GM12878 (cell line): ENCODE measurements at regions not wholly inside any gene's neighbourhood (a gene's known extent, or its start where the extent isn't known, plus 50 kb on each side); places are given as distances from the start of the nearest gene placed in this dataset.
"Not testable (repeated sequence)": the region's sequence is repeated elsewhere in the genome, so short reads cannot be mapped to it uniquely, and the experiment has no call there.

Experiments used
- ATAC-seq: fragments of 200-7000 bp; cut with Tn5 transposase; 3 replicates; pipeline ENCODE4 v1.9.1; 2020; ENCODE audit warnings: mild to moderate bottlenecking, moderate library complexity
- BruUV-seq: library from RNA; stranded (reverse); fragments of 400-500 nt; replicated peaks from 2 replicates; lab custom pipeline; 2021; lab: Mats Ljungman, UMichigan
- CTCF ChIA-PET: fragments of 300-600 bp; sonication (Branson Sonifier 250); formaldehyde crosslinking; extraction: SDS; loops from one replicate; lab custom pipeline; 2021; ENCODE audit warnings: inconsistent platforms; lab: Yijun Ruan, JAX
- POLR2A ChIA-PET: fragments of 350-600 bp; formaldehyde crosslinking; extraction: SDS; loops from one replicate; lab custom pipeline; 2021; ENCODE audit warnings: inconsistent platforms; lab: Charles Lee
- RAD21 ChIA-PET: fragments of 300-600 bp; sonication (Branson Sonifier 250); formaldehyde crosslinking; loops from one replicate; lab custom pipeline; 2023; ENCODE audit warnings: antibody characterized with exemption; ENCODE audit not compliant: unreplicated experiment; lab: Charles Lee
- SMC1A ChIA-PET: fragments of 300-600 bp; sonication (Branson Sonifier 250); formaldehyde crosslinking; loops from one replicate; lab custom pipeline; 2023; ENCODE audit not compliant: unreplicated experiment, uncharacterized antibody; lab: Charles Lee
- DNase-seq: peaks from one replicate; pipeline ENCODE4 v3.0.0-alpha.2; 2011; ENCODE audit warnings: low read depth, low spot score
- FAIRE-seq: peaks from 3 replicates; lab custom pipeline; 2011; peaks lifted over from hg19 to GRCh38; lab: Jason Lieb, UNC
- H2AFZ ChIP-seq: 2 replicates; pipeline ENCODE4 v1.6.0; 2011; ENCODE audit warnings: low read depth, low read length, control low read depth; ENCODE audit not compliant: control insufficient read depth
- H3K27ac ChIP-seq: 2 replicates; pipeline ENCODE4 v1.5.1; 2011; ENCODE audit warnings: control low read depth; ENCODE audit not compliant: control insufficient read depth, insufficient read depth
- H3K27me3 ChIP-seq, 2 experiments: replicated peaks in 1 of 2; 2 replicates each; pipeline versions ENCODE4 v1.6.0 to v1.6.1; 2011; ENCODE audit warnings: low read length in 1 of 2; ENCODE audit not compliant: control insufficient read depth in 2 of 2, insufficient read depth in 2 of 2
- H3K36me3 ChIP-seq, 2 experiments: 2 replicates each; pipeline ENCODE4 v1.5.1; 2011; ENCODE audit warnings: low read length in 1 of 2; ENCODE audit not compliant: control insufficient read depth in 2 of 2, insufficient read depth in 2 of 2
- H3K4me1 ChIP-seq: 2 replicates; pipeline ENCODE4 v1.6.1; 2011; ENCODE audit warnings: mild to moderate bottlenecking, low read length, moderate library complexity, mixed read lengths; ENCODE audit not compliant: control insufficient read depth, insufficient read depth
- H3K4me2 ChIP-seq: 2 replicates; pipeline ENCODE4 v1.6.0; 2011; ENCODE audit warnings: control low read depth; ENCODE audit not compliant: control insufficient read depth, insufficient read depth
- H3K4me3 ChIP-seq: fragments of 200-600 bp; sonication (generic); 2 replicates; pipeline ENCODE4 v1.5.1; 2016
- H3K79me2 ChIP-seq: 2 replicates; pipeline ENCODE4 v1.6.0; 2011; ENCODE audit warnings: low read length; ENCODE audit not compliant: control insufficient read depth, insufficient read depth
- H3K9ac ChIP-seq: 2 replicates; pipeline ENCODE4 v1.8.0; 2011; ENCODE audit warnings: low read length, control low read depth, mixed read lengths; ENCODE audit not compliant: control insufficient read depth, insufficient read depth
- H3K9me3 ChIP-seq: replicated peaks from 3 replicates; pipeline ENCODE4 v1.5.1; 2011; ENCODE audit warnings: mild to moderate bottlenecking, low read length; ENCODE audit not compliant: control insufficient read depth, insufficient read depth
- H4K20me1 ChIP-seq: 2 replicates; pipeline ENCODE4 v1.6.0; 2011; ENCODE audit not compliant: control insufficient read depth, insufficient read depth
- CHD2 ChIP-seq: IDR thresholded peaks from 2 replicates; pipeline ENCODE4 v1.6.1; 2011; ENCODE audit warnings: low read depth, low read length, improper control_type of control experiment, borderline replicate concordance
- WGBS: methylation state at CpG from one replicate; pipeline ENCODE4 v1.1.6; 2016; ENCODE audit warnings: low lambda C conversion rate; ENCODE audit not compliant: insufficient replicate concordance, insufficient coverage; ENCODE audit errors: missing lambda C conversion rate; 5-methylcytosine and 5-hydroxymethylcytosine counted together
- in situ Hi-C: fragments of 300-500 bp; cut with MboI; formaldehyde crosslinking; loops from 9 replicates; pipeline ENCODE4 v1.14.3; 2018; ENCODE audit warnings: mixed read lengths
- intact Hi-C: fragments of 100-400 bp; cut with micrococcal nuclease; formaldehyde crosslinking; loops from one replicate; pipeline ENCODE4 v1.14.2; 2022; ENCODE audit not compliant: unreplicated experiment

- RAD21 ChIA-PET, POLR2A ChIA-PET, H3K4me2 ChIP-seq, ATAC-seq, H3K9ac ChIP-seq, H3K79me2 ChIP-seq, H3K4me3 ChIP-seq, H3K36me3 ChIP-seq, H3K9me3 ChIP-seq, H3K27ac ChIP-seq, FAIRE-seq, in situ Hi-C loops, CTCF ChIA-PET, H4K20me1 ChIP-seq, H2AFZ ChIP-seq, DNase-seq, H3K27me3 ChIP-seq, H3K4me1 ChIP-seq, BruUV-seq, intact Hi-C loops: not testable (repeated sequence)
- 72% methylated on average over 25 of the region's 25 CpGs for WGBS
- SMC1A ChIA-PET = interaction anchor here (0.6 kb wide), 1 partner anchor 1592 kb away, joined by 3 read pairs; no protein-coding TSS in a partner anchor
Measured at GRCh38 chr13:98076309-98076708, 66.6 kb upstream of the FARP1 start.

DNA sequence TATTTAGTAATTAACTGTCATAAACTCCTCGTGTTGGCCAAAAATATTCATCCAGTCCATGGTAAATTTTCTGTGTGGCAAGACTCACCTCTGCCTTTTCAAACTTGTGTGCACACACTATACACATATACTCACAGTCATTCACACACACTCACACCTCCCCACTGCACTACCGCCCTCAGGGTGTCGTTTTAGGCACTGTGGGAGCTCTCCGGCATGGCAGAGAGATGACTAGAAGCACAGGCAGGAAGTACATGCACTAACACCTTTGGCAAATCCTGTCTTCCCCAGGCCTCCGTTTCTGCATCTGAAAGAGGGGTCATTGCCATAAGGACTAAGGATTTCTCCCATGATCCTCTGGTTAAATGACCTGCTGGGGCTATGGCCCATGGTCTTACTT is 62.6 kb upstream of the FARP1 start:
- no peaks in the 10 kb centered on the region for H3K27me3 ChIP-seq
- H4K20me1 ChIP-seq = no peaks in the 10 kb centered on the region
- DNase-seq (no peak), FAIRE-seq (no peak), ATAC-seq (no peak)
- no peak for TF ChIP-seq CHD2
- ChIA-PET RAD21 (no interaction called here), SMC1A (no interaction called here), POLR2A (no interaction called here), CTCF (no interaction called here)
- BruUV-seq = no TSS peak
- H2AFZ ChIP-seq = no peak overlapping the region
- no peak overlapping the region for H3K4me3 ChIP-seq
- H3K4me2 ChIP-seq = no peak overlapping the region
- no peaks in the 10 kb centered on the region for H3K36me3 ChIP-seq
- H3K79me2 ChIP-seq = no peaks in the 10 kb centered on the region
- intact Hi-C loops (no loop called here), in situ Hi-C loops (no loop called here)
- no peak overlapping the region for H3K9ac ChIP-seq
- H3K9me3 ChIP-seq = no peaks in the 10 kb centered on the region
- H3K4me1 ChIP-seq = no peaks in the 10 kb centered on the region
- no peak overlapping the region for H3K27ac ChIP-seq
- WGBS = 11% methylated on average over 5 of the region's 5 CpGs
